ENCODE measurements at regions not wholly inside any gene's neighbourhood (a gene's known extent, or its start where the extent isn't known, plus 50 kb on each side); places are given as distances from the start of the nearest gene placed in this dataset.

DNA sequence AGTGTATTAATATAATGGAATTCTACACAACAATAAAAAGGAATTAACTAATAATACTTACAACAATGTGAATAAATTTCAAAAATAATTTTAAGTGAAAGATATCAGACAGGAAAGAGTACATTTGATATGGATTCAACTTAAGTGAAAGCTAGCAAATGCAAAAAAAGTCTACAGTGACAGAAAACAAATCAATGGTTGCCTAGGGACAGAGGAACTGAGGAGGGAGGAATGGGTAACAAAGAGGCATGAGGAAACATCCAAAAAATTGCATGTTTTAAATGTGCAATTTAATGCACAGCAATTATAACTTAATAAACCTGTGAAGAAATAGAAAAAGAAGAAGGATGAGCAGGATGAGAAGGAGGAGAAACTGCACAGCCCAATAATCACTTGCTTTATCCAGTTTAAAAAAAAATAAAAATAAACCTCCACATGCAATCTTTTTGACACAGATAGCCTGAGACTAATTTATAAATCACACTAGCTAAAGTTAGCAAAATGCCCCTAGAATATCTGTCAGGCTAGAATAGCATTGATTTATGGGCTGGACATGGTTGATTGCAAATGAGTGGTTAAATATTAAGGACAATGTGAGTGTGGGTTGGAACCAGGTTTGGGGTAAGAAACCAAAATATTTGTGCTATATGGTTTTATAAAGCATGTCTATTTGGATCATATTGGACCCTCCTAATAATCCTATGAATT, 1089.1 kb downstream of the TRHDE start:
- TF ChIP-seq EZH2 (IDR thresholded peaks at IDR 0.05; ENCODE audit: insufficient read depth, poor library complexity, severe bottlenecking) (no peak), EZH2phosphoT487 (IDR thresholded peaks at IDR 0.05; ENCODE audit: insufficient read depth, low read depth) (no peak)

Measured in GM23248 (cell line).